ENCODE measurements at regions not wholly inside any gene's neighbourhood (a gene's known extent, or its start where the extent isn't known, plus 50 kb on each side); places are given as distances from the start of the nearest gene placed in this dataset.

- CTCF ChIA-PET: interaction anchor here (1.0 to 2.5 kb wide), 3 partner anchors 11 to 13 kb away, joined by 3 to 14 read pairs (median 11); no protein-coding TSS in a partner anchor
- ATAC-seq: no peak
- Mint-ChIP-seq H3K9me3 (peaks cover 3% of the 10 kb centered on the region; the same call in 1 of the 2 replicates), H3K36me3 (no peaks in the 10 kb centered on the region), H3K4me3 (no peak overlapping the region), H3K27me3 (ENCODE audit: low read depth) (no peaks in the 10 kb centered on the region), H3K4me1 (peaks cover 17% of the 10 kb centered on the region), H3K27ac (no peak overlapping the region)
- POLR2A ChIA-PET: no interaction called here
- TF ChIP-seq ZNF281 (CRISPR knock-in tag; IDR thresholded peaks at IDR 0.05) (no peak), PRRX2 (CRISPR knock-in tag; IDR thresholded peaks at IDR 0.05) (no peak), ZNF532 (CRISPR knock-in tag; IDR thresholded peaks at IDR 0.05; ENCODE audit: borderline replicate concordance) (no peak), ZNF138 (CRISPR knock-in tag; conservative IDR thresholded peaks at IDR 0.05) (no peak), GTF2I (CRISPR knock-in tag; conservative IDR thresholded peaks at IDR 0.05) (no peak), ARID4B (CRISPR knock-in tag; IDR thresholded peaks at IDR 0.05; ENCODE audit: borderline replicate concordance) (no peak)
- DNase-seq (ENCODE audit: low spot score): no peak
Observed at GRCh38 chr10:77700086-77700485, 62.5 kb upstream of the KCNMA1 start.

GRCh38 chr10:77699080-77699645 is 61.6 kb upstream of the KCNMA1 start:
- Mint-ChIP-seq H3K27ac (no peak overlapping the region), H3K9me3 (peaks cover 3% of the 10 kb centered on the region; the same call in 1 of the 2 replicates), H3K27me3 (ENCODE audit: low read depth) (no peaks in the 10 kb centered on the region), H3K4me1 (peaks cover 17% of the 10 kb centered on the region), H3K4me3 (no peak overlapping the region), H3K36me3 (no peaks in the 10 kb centered on the region)
- ATAC-seq (no peak), DNase-seq (ENCODE audit: low spot score) (no peak)
- POLR2A ChIA-PET: no interaction called here
- CTCF ChIA-PET: interaction anchor here (1.2 to 2.5 kb wide), 2 partner anchors 12 to 14 kb away, joined by 4 to 14 read pairs; no protein-coding TSS in a partner anchor
- TF ChIP-seq ZNF396 (CRISPR knock-in tag; IDR thresholded peaks at IDR 0.05; ENCODE audit: borderline replicate concordance) (no peak), ETV6 (CRISPR knock-in tag; IDR thresholded peaks at IDR 0.05) (no peak), ELF4 (CRISPR knock-in tag; IDR thresholded peaks at IDR 0.05; ENCODE audit: low read depth) (no peak)

Data from WTC11 (cell line).